Cardiac fibroblast (primary cell): ENCODE measurements at regions not wholly inside any gene's neighbourhood (a gene's known extent, or its start where the extent isn't known, plus 50 kb on each side); places are given as distances from the start of the nearest gene placed in this dataset.

Experiments
- DNase-seq, 2 donors: peaks; one replicate each; pipeline versions ENCODE4 v3.0.0 to v3.0.0-alpha.2; 2010; ENCODE audit warnings: low read depth in 2 of 2
- H3K4me3 ChIP-seq, 2 donors: replicated peaks in 1 of 2; 1 replicate in 1 of 2; 2 replicates in 1 of 2; pipeline ENCODE4 v1.5.1; 2011; ENCODE audit warnings: low read depth in 2 of 2, low read length in 2 of 2, mild to moderate bottlenecking in 2 of 2, moderate library complexity in 1 of 2
- TF ChIP-seq, protein P1 (sequence below): IDR thresholded peaks from one replicate; pipeline ENCODE4 v1.5.1; 2011; ENCODE audit warnings: low read depth, mild to moderate bottlenecking, low read length, inconsistent platforms

DNA sequence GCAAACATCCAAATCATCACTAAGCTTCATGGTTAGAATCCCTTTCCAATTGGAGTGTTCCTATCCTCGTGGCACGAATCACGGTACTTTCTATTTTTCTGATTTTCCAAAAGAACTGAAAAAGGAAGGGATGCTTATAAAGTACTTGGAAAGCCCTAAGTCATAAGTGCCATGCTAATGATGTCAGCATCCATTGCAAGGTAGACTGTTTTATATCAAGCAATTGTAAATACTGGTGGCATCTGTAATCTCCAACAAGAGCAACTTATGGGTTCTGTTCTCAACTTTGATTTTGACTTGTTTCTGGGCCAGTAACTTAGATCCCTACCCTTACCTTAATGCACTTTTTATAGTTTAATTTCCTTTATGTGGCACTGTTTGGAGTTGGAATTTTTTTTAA lies 619.5 kb downstream of the BCL11A start:
- no peak for DNase-seq
- H3K4me3 ChIP-seq, result no peak overlapping the region
- TF ChIP-seq, protein P1, sequence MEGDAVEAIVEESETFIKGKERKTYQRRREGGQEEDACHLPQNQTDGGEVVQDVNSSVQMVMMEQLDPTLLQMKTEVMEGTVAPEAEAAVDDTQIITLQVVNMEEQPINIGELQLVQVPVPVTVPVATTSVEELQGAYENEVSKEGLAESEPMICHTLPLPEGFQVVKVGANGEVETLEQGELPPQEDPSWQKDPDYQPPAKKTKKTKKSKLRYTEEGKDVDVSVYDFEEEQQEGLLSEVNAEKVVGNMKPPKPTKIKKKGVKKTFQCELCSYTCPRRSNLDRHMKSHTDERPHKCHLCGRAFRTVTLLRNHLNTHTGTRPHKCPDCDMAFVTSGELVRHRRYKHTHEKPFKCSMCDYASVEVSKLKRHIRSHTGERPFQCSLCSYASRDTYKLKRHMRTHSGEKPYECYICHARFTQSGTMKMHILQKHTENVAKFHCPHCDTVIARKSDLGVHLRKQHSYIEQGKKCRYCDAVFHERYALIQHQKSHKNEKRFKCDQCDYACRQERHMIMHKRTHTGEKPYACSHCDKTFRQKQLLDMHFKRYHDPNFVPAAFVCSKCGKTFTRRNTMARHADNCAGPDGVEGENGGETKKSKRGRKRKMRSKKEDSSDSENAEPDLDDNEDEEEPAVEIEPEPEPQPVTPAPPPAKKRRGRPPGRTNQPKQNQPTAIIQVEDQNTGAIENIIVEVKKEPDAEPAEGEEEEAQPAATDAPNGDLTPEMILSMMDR, result no peak

DNA sequence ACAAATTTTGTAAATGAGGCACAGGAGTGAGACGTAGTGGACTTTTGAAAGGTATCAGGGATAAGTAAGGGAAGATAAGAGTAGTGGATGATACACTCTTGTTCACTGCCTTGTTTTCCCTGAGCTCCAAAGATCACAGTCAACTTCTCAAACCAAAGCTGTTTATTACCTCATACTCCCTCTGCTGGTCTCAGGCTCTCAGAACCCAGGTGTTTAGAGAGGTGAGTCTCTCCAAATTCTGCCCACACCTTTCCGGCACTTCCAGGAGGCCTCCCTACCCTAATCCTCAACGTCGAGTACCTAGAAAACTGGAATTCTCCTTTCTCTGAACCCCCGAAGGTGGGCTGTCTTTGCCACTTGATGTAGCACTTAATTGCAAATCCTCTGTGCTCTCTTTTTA lies 621.1 kb downstream of the BCL11A start:
- no peak for DNase-seq
- H3K4me3 ChIP-seq, result no peak overlapping the region
- TF ChIP-seq, protein P1, result no peak

DNA sequence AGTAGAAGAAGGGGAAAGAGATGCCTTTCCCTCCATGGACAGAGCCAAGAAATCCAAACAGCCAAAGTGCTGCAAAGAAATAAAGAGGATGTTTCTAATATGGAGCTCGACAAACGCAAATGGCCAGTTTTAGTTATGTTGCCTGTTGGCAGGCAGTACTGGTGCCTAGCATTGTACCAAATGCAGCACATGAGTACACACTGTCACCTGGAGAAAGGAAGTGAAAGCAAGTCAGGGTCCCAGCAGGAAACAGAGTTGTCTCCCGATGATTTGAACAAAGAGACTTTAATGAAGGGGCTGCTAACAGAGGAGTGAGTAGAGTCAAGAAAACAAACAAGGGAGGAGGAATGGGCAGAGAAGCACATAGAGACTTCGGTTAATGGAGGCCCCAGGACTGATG lies 623.0 kb downstream of the BCL11A start:
- DNase-seq, result no peak
- no peak overlapping the region for H3K4me3 ChIP-seq
- TF ChIP-seq, protein P1, result no peak

DNA sequence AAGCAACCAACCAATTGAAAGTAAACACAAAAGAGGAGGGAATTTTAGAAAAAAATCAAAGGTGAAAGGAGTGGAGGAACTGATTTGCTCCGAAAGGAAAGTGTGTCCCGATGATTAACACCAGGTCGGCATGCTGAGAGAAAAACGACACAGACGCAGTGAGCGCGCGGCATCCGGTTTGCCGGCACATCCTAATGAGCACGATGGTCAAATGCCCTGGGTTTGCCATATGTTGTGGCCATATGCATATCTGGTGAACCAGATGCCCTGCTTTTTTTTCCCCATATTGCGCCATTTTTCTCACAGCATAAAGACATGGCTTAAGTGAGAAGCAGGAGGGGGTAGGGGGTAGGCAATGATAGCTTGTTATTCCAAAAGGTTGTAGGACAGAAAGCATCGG lies 626.7 kb downstream of the BCL11A start:
- no peak overlapping the region for H3K4me3 ChIP-seq
- TF ChIP-seq, protein P1, result no peak
- DNase-seq, result no peak

DNA sequence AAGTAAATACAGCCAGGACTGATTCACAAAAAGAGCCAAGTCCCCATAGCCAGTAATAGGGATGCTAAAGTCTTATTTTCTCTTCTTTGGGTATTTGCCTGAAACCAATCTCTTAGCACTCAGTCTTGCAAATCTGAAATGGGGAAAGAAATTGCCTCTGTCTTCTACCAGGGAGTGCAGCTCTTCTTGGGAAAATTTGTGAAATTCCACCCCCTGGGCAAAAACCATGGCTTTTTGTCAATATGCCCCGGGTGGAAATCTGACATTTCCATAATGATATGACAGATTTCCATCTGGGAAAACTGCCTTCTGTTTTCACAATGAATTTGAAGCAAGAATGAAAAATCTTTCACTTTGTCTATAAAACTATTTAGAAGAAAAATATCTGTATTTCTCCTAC lies 628.1 kb downstream of the BCL11A start:
- no peak for DNase-seq
- no peak overlapping the region for H3K4me3 ChIP-seq
- TF ChIP-seq, protein P1, result no peak

DNA sequence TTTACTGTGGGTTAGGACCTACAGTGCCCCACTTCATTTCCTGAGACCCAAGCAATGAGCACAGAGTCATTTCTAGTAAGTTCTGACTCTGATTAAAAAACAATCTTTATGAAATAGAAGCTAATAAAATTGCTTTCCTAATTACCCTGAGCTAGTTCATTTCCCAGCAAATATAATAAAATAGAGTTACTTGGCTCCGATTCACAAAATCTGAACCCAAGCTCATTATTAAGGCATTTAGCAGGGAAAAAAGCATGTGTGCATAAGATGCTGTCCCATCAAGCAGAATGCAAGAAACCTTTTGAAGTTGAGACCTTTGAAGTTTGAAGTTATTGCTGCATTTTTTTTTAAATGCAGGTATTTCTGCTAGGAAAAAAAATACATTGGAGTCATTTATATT lies 629.1 kb downstream of the BCL11A start:
- TF ChIP-seq, protein P1, result no peak
- DNase-seq, result no peak
- H3K4me3 ChIP-seq, result no peak overlapping the region

DNA sequence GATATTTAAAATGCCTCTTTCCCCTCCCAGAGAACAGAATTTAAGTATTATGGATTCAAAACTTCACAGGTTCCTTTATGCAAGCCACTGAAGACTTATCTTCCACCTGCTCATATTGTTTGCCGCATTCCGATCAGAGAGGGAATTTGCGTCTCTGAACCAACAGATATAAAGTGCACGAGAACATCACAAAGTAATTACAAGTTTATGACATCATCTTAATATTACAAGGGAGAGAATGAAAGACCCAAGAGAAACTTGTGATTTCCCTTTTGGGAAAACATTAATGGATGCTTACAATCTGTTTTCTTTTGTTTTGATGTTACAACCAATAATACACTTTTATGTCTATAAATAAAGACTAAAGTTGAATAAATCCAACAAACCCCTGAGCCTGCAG lies 631.0 kb downstream of the BCL11A start:
- H3K4me3 ChIP-seq, result no peak overlapping the region
- TF ChIP-seq, protein P1, result no peak
- no peak for DNase-seq
